ENCODE measurements at regions not wholly inside any gene's neighbourhood (a gene's known extent, or its start where the extent isn't known, plus 50 kb on each side); places are given as distances from the start of the nearest gene placed in this dataset.

DNA sequence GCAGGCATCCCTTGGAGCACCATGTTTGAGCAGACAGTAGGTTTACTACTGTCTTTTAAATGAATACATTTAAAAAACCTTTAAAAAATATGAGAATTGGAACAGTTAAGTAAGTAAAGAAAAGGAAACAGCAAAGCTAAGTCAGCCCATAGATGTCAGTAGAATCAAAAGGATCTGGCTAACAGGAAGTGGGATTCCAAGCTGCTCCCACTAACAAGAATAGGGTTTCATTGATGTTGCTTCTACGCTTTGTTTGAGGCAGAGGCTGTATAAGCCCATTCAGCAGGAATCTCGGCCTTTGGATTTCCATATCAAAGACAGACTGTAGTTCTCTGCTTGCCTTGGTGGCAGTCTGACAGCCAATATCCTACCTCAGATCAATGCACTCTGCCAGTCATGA lies 122.9 kb upstream of the ELAC2 start:
- TF ChIP-seq, protein P1, sequence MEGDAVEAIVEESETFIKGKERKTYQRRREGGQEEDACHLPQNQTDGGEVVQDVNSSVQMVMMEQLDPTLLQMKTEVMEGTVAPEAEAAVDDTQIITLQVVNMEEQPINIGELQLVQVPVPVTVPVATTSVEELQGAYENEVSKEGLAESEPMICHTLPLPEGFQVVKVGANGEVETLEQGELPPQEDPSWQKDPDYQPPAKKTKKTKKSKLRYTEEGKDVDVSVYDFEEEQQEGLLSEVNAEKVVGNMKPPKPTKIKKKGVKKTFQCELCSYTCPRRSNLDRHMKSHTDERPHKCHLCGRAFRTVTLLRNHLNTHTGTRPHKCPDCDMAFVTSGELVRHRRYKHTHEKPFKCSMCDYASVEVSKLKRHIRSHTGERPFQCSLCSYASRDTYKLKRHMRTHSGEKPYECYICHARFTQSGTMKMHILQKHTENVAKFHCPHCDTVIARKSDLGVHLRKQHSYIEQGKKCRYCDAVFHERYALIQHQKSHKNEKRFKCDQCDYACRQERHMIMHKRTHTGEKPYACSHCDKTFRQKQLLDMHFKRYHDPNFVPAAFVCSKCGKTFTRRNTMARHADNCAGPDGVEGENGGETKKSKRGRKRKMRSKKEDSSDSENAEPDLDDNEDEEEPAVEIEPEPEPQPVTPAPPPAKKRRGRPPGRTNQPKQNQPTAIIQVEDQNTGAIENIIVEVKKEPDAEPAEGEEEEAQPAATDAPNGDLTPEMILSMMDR (IDR thresholded peaks at IDR 0.05; ENCODE audit: insufficient read depth, low read depth, low read length) = no peak
- no peak overlapping the region for H3K4me3 ChIP-seq (ENCODE audit: low read depth, low read length)
- no peak for DNase-seq (ENCODE audit: low read depth)

DNA sequence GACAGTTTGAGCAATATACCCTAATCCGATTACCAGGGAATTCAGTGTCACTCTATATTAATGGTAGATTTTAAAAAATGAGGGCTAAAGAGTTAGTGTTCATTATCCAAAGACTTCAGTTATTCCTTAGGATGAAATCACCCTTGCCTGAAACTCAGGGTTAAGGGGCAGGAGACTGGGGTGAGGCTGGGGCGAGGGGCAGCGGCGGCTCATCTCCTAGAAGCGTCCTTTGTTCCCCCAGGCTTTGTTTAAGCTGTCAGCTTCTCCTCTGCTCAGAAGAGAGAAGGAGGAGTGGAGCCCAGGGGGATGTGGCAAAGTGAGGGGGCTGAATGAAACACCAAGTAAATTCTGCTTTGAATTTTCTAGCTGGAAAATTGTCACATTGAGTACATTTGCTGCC lies 117.7 kb upstream of the ELAC2 start:
- DNase-seq (ENCODE audit: low read depth) = no peak
- TF ChIP-seq, protein P1 (IDR thresholded peaks at IDR 0.05; ENCODE audit: insufficient read depth, low read depth, low read length) = no peak
- H3K4me3 ChIP-seq (ENCODE audit: low read depth, low read length) = no peak overlapping the region

DNA sequence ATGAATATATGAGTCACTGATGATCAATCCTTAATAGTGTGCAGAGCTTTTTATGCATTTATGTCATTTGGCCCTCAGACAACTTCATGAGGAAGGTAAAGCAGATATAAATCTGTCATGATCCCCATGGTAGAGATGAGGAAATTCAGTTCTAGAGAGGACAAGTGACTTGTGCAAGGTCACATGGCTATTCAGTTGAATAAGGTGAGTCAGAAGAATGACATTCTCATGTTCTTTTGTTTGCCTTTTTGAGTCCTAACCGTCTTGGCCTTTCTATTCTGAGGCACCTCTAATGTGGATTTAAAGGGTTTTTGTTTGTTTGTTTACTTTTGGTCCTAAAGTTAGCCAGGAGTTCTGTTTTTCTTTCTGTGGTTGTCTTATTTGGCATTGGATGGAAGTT lies 116.2 kb upstream of the ELAC2 start:
- no peak for DNase-seq (ENCODE audit: low read depth)
- TF ChIP-seq, protein P1 (IDR thresholded peaks at IDR 0.05; ENCODE audit: insufficient read depth, low read depth, low read length) = no peak
- no peak overlapping the region for H3K4me3 ChIP-seq (ENCODE audit: low read depth, low read length)

DNA sequence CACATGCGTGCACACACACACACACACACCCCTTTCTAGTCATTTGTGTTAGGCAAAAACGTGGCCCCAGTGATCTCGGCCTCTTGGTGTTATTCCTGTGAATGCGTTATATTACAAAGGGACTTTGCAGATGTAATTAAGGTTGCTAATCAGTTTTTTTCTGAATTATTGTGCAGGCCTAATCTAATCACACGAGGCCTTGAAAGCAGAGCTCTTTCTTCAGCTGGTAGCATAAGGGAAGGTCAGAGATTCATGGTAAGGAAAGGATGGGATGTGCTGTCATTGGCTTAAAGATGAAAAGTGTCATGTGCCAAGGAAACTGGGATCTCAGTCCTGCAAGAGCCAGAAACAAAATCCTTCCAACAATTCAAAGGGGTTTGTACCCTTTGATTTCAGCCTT lies 113.4 kb upstream of the ELAC2 start:
- H3K4me3 ChIP-seq (ENCODE audit: low read depth, low read length) = no peak overlapping the region
- TF ChIP-seq, protein P1 (IDR thresholded peaks at IDR 0.05; ENCODE audit: insufficient read depth, low read depth, low read length) = no peak
- no peak for DNase-seq (ENCODE audit: low read depth)

DNA sequence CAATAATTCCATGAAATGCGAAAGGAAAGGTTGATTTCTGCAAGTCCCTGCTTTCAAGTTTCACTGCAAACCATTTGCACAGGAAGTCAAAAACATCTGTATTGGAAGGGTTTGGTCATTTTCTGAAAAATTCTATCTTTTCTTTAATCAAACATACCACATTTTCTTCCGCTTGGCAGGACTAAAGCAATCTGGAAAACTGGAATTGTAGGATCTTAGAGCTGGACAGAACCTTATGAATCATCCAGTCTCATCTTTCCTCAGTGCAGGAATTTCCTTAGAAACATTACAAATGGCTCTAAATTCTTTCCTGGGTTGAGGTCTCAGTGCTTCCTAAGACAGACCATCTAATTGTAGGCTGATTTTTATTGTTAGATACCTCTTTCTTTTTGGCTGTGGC lies 111.5 kb upstream of the ELAC2 start:
- H3K4me3 ChIP-seq (ENCODE audit: low read depth, low read length) = no peak overlapping the region
- TF ChIP-seq, protein P1 (IDR thresholded peaks at IDR 0.05; ENCODE audit: insufficient read depth, low read depth, low read length) = no peak
- DNase-seq (ENCODE audit: low read depth) = no peak

DNA sequence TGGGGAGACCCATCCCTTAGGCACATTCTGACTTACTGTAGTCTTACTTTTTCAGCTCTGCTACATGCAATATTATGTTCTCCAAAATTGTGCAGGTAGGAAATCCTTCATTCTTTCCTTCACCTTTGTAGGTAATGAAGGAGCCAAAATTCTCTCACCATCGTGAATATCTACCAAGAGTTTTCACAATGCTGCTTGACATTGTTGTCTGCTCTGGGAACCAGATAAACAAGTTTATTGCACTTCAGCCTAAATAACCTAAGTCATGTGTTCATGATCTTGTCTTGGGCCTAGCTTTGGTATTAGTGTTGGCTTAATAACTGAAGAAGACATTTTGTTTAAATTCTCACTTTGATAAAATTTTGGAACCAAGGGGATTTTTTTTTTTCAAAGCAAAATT lies 110.8 kb upstream of the ELAC2 start:
- TF ChIP-seq, protein P1 (IDR thresholded peaks at IDR 0.05; ENCODE audit: insufficient read depth, low read depth, low read length) = no peak
- no peak overlapping the region for H3K4me3 ChIP-seq (ENCODE audit: low read depth, low read length)
- DNase-seq (ENCODE audit: low read depth) = no peak

DNA sequence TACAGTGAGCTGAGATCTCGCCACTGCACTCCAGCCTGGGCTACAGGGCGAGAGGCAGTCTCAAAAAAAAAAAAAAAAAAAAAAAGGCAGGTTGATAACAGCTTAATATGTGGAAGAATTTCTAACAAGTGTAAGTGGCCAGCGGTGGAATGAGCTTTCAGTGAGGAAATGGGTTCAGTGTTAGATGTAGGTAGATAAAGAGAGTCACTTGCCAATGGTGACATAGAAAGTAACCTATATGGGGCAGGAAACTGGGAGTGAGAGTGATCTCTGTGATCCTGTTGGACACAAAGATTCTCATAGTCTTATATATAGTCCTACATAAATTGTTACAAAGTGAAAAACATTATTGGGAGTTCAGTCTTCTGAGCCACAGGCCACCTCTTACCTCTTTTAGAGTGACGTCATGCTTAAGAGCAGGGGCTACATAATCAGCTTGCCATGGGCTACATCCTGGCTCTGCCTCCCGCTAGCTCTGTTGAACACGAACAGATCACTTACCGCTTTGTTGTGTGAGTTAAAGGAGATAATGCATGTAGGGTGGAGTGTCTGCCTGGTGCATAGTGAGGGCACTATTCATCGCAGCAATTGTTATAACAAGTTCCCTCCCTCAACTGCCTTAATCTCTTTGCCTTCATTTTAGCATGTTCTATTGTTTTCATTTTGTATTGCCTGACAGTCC lies 110.2 kb upstream of the ELAC2 start:
- no peak for DNase-seq (ENCODE audit: low read depth)
- TF ChIP-seq, protein P1 (IDR thresholded peaks at IDR 0.05; ENCODE audit: insufficient read depth, low read depth, low read length) = no peak
- H3K4me3 ChIP-seq (ENCODE audit: low read depth, low read length) = no peak overlapping the region
